ENCODE measurements at regions not wholly inside any gene's neighbourhood (a gene's known extent, or its start where the extent isn't known, plus 50 kb on each side); places are given as distances from the start of the nearest gene placed in this dataset.

DNA sequence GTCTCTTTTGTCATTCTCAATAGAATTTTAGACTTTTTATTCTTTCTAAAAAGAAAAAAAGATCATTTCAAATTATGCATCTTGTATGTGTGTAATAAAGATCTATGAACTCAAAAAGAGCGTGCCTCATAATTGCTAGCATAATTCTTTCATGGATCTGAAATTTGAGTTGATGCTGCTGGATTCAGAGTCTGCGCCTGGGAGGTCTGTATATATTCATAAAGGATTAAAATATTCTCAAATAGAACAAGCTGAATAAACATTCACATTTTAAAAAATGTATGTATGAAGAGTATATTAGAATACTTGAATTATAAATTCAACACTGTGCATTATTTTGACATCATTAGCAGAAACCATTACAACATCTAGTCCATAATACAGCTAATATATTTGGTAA lies 297.8 kb upstream of the GRAMD2B start:
- TF ChIP-seq, protein P1, sequence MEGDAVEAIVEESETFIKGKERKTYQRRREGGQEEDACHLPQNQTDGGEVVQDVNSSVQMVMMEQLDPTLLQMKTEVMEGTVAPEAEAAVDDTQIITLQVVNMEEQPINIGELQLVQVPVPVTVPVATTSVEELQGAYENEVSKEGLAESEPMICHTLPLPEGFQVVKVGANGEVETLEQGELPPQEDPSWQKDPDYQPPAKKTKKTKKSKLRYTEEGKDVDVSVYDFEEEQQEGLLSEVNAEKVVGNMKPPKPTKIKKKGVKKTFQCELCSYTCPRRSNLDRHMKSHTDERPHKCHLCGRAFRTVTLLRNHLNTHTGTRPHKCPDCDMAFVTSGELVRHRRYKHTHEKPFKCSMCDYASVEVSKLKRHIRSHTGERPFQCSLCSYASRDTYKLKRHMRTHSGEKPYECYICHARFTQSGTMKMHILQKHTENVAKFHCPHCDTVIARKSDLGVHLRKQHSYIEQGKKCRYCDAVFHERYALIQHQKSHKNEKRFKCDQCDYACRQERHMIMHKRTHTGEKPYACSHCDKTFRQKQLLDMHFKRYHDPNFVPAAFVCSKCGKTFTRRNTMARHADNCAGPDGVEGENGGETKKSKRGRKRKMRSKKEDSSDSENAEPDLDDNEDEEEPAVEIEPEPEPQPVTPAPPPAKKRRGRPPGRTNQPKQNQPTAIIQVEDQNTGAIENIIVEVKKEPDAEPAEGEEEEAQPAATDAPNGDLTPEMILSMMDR (IDR thresholded peaks at IDR 0.05): no peak
- no peak for TF ChIP-seq SIN3A (IDR thresholded peaks at IDR 0.05; ENCODE audit: borderline replicate concordance, insufficient read depth, low read depth, low read length)
